ENCODE measurements at regions not wholly inside any gene's neighbourhood (a gene's known extent, or its start where the extent isn't known, plus 50 kb on each side); places are given as distances from the start of the nearest gene placed in this dataset.

GRCh38 chr13:63840551-63841421 lies 2425.1 kb upstream of the PCDH20 start:
- no peak for DNase-seq (ENCODE audit: low spot score)
- Histone ChIP-seq H3K79me2 (replicated peaks; ENCODE audit: insufficient read depth) (no peaks in the 10 kb centered on the region), H4K20me1 (replicated peaks; ENCODE audit: insufficient read depth) (no peaks in the 10 kb centered on the region), H3K27ac (ENCODE audit: low read depth) (no peak overlapping the region), H3K4me2 (no peak overlapping the region), H3F3A (replicated peaks; ENCODE audit: low read depth) (no peaks in the 10 kb centered on the region), H2AFZ (no peak overlapping the region), H3K36me3 (ENCODE audit: insufficient read depth) (no peaks in the 10 kb centered on the region), H3K27me3 (ENCODE audit: insufficient read depth) (no peaks in the 10 kb centered on the region), H3K4me3 (no peak overlapping the region), H3K4me1 (ENCODE audit: insufficient read depth) (no peaks in the 10 kb centered on the region), H3K9me2 (ENCODE audit: insufficient read depth) (no peaks in the 10 kb centered on the region)
- no peak for TF ChIP-seq STAT1 (IDR thresholded peaks at IDR 0.05; ENCODE audit: unreplicated experiment)
- TF ChIP-seq, protein P1, sequence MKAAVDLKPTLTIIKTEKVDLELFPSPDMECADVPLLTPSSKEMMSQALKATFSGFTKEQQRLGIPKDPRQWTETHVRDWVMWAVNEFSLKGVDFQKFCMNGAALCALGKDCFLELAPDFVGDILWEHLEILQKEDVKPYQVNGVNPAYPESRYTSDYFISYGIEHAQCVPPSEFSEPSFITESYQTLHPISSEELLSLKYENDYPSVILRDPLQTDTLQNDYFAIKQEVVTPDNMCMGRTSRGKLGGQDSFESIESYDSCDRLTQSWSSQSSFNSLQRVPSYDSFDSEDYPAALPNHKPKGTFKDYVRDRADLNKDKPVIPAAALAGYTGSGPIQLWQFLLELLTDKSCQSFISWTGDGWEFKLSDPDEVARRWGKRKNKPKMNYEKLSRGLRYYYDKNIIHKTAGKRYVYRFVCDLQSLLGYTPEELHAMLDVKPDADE (IDR thresholded peaks at IDR 0.05) = no peak
- no peak for TF ChIP-seq ZNF331 (CRISPR knock-in tag; IDR thresholded peaks at IDR 0.05; ENCODE audit: low read depth)
- TF ChIP-seq CREB1 (CRISPR knock-in tag; IDR thresholded peaks at IDR 0.05; ENCODE audit: low read depth) = no peak
- TF ChIP-seq NANOG (IDR thresholded peaks at IDR 0.05; ENCODE audit: borderline replicate concordance) = no peak
- TF ChIP-seq JUNB (IDR thresholded peaks at IDR 0.05; ENCODE audit: unreplicated experiment) = no peak
- TF ChIP-seq POLR2AphosphoS5 (IDR thresholded peaks at IDR 0.05; ENCODE audit: low read depth) = no peak
- TF ChIP-seq CTCF (conservative IDR thresholded peaks at IDR 0.05; ENCODE audit: low read depth in 2 of 2) = no peak
- TF ChIP-seq, protein P2, sequence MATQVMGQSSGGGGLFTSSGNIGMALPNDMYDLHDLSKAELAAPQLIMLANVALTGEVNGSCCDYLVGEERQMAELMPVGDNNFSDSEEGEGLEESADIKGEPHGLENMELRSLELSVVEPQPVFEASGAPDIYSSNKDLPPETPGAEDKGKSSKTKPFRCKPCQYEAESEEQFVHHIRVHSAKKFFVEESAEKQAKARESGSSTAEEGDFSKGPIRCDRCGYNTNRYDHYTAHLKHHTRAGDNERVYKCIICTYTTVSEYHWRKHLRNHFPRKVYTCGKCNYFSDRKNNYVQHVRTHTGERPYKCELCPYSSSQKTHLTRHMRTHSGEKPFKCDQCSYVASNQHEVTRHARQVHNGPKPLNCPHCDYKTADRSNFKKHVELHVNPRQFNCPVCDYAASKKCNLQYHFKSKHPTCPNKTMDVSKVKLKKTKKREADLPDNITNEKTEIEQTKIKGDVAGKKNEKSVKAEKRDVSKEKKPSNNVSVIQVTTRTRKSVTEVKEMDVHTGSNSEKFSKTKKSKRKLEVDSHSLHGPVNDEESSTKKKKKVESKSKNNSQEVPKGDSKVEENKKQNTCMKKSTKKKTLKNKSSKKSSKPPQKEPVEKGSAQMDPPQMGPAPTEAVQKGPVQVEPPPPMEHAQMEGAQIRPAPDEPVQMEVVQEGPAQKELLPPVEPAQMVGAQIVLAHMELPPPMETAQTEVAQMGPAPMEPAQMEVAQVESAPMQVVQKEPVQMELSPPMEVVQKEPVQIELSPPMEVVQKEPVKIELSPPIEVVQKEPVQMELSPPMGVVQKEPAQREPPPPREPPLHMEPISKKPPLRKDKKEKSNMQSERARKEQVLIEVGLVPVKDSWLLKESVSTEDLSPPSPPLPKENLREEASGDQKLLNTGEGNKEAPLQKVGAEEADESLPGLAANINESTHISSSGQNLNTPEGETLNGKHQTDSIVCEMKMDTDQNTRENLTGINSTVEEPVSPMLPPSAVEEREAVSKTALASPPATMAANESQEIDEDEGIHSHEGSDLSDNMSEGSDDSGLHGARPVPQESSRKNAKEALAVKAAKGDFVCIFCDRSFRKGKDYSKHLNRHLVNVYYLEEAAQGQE (IDR thresholded peaks at IDR 0.05; ENCODE audit: unreplicated experiment) = no peak
- TF ChIP-seq ZNF114 (CRISPR knock-in tag; IDR thresholded peaks at IDR 0.05) = no peak
- no peak for TF ChIP-seq EZH2phosphoT487 (IDR thresholded peaks at IDR 0.05; ENCODE audit: unreplicated experiment)
- no peak for TF ChIP-seq EZH2 (IDR thresholded peaks at IDR 0.05; ENCODE audit: low read depth, unreplicated experiment)
- TF ChIP-seq, protein P3, sequence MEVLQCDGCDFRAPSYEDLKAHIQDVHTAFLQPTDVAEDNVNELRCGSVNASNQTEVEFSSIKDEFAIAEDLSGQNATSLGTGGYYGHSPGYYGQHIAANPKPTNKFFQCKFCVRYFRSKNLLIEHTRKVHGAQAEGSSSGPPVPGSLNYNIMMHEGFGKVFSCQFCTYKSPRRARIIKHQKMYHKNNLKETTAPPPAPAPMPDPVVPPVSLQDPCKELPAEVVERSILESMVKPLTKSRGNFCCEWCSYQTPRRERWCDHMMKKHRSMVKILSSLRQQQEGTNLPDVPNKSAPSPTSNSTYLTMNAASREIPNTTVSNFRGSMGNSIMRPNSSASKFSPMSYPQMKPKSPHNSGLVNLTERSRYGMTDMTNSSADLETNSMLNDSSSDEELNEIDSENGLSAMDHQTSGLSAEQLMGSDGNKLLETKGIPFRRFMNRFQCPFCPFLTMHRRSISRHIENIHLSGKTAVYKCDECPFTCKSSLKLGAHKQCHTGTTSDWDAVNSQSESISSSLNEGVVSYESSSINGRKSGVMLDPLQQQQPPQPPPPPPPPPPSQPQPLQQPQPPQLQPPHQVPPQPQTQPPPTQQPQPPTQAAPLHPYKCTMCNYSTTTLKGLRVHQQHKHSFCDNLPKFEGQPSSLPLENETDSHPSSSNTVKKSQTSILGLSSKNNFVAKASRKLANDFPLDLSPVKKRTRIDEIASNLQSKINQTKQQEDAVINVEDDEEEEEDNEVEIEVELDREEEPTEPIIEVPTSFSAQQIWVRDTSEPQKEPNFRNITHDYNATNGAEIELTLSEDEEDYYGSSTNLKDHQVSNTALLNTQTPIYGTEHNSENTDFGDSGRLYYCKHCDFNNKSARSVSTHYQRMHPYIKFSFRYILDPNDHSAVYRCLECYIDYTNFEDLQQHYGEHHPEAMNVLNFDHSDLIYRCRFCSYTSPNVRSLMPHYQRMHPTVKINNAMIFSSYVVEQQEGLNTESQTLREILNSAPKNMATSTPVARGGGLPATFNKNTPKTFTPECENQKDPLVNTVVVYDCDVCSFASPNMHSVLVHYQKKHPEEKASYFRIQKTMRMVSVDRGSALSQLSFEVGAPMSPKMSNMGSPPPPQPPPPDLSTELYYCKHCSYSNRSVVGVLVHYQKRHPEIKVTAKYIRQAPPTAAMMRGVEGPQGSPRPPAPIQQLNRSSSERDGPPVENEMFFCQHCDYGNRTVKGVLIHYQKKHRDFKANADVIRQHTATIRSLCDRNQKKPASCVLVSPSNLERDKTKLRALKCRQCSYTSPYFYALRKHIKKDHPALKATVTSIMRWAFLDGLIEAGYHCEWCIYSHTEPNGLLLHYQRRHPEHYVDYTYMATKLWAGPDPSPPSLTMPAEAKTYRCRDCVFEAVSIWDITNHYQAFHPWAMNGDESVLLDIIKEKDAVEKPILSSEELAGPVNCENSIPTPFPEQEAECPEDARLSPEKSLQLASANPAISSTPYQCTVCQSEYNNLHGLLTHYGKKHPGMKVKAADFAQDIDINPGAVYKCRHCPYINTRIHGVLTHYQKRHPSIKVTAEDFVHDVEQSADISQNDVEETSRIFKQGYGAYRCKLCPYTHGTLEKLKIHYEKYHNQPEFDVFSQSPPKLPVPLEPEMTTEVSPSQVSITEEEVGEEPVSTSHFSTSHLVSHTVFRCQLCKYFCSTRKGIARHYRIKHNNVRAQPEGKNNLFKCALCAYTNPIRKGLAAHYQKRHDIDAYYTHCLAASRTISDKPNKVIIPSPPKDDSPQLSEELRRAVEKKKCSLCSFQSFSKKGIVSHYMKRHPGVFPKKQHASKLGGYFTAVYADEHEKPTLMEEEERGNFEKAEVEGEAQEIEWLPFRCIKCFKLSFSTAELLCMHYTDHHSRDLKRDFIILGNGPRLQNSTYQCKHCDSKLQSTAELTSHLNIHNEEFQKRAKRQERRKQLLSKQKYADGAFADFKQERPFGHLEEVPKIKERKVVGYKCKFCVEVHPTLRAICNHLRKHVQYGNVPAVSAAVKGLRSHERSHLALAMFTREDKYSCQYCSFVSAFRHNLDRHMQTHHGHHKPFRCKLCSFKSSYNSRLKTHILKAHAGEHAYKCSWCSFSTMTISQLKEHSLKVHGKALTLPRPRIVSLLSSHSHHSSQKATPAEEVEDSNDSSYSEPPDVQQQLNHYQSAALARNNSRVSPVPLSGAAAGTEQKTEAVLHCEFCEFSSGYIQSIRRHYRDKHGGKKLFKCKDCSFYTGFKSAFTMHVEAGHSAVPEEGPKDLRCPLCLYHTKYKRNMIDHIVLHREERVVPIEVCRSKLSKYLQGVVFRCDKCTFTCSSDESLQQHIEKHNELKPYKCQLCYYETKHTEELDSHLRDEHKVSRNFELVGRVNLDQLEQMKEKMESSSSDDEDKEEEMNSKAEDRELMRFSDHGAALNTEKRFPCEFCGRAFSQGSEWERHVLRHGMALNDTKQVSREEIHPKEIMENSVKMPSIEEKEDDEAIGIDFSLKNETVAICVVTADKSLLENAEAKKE (CRISPR knock-in tag; IDR thresholded peaks at IDR 0.05) = no peak
- no peak for ATAC-seq
- Mint-ChIP-seq H3K4me3 (no peak overlapping the region), H3K27me3 (ENCODE audit: insufficient read depth, low read depth, poor library complexity) (peaks cover 4% of the 10 kb centered on the region), H3K4me1 (no peaks in the 10 kb centered on the region), H3K9me3 (peaks cover 22% of the 10 kb centered on the region; the same call in 2 of the 3 replicates), H3K36me3 (ENCODE audit: low read depth) (peaks cover 6% of the 10 kb centered on the region), H3K27ac (no peak overlapping the region)

All from GM23338 (cell line).